ENCODE measurements at regions not wholly inside any gene's neighbourhood (a gene's known extent, or its start where the extent isn't known, plus 50 kb on each side); places are given as distances from the start of the nearest gene placed in this dataset.

GRCh38 chr6:8664700-8665099 is 229.4 kb upstream of the SLC35B3 start:
- Mint-ChIP-seq H3K27ac (no peak overlapping the region), H3K9me3 (peaks cover 7% of the 10 kb centered on the region), H3K4me1 (no peaks in the 10 kb centered on the region), H3K4me3 (no peak overlapping the region), H3K36me3 (no peaks in the 10 kb centered on the region), H3K27me3 (no peaks in the 10 kb centered on the region)
- CTCF ChIA-PET = no interaction called here
- no peak for DNase-seq

DNA sequence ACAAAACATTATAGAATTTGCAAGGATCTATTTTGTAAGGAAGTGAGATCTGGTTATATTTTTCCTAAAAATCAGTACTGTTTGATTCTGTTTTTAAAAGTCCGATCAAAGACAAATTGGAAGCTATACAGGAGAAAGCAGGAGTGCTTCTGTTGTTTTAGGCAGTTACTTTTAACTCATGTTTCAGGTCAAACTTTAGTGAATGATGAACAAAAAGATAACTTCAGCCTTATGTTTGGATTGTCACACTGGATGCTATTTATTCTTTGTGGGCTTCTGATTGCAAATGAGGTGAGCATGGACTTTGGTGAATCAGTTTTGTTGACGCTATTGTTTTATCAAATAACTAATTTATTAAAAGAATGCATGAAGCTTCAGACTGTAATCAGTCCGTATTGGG is 228.7 kb upstream of the SLC35B3 start:
- Mint-ChIP-seq H3K9me3 (peaks cover 7% of the 10 kb centered on the region), H3K4me1 (no peaks in the 10 kb centered on the region)

GRCh38 chr6:8659404-8660189 is 224.3 kb upstream of the SLC35B3 start:
- no peaks in the 10 kb centered on the region for H3K9me3 Mint-ChIP-seq
- no peak overlapping the region for H3K4me3 Mint-ChIP-seq
- no peak overlapping the region for H3K27ac Mint-ChIP-seq
- DNase-seq = no peak
- CTCF ChIA-PET = no interaction called here
- no peaks in the 10 kb centered on the region for H3K27me3 Mint-ChIP-seq
- no peaks in the 10 kb centered on the region for H3K36me3 Mint-ChIP-seq
- H3K4me1 Mint-ChIP-seq = no peaks in the 10 kb centered on the region

More for the DNA sequence above, 228.7 kb upstream of the SLC35B3 start:
- Mint-ChIP-seq H3K27ac (no peak overlapping the region), H3K4me3 (no peak overlapping the region), H3K27me3 (no peaks in the 10 kb centered on the region), H3K36me3 (no peaks in the 10 kb centered on the region)
- no peak for DNase-seq
- CTCF ChIA-PET = no interaction called here

- Mint-ChIP-seq H3K27ac (no peak overlapping the region), H3K4me3 (no peak overlapping the region), H3K4me1 (no peaks in the 10 kb centered on the region), H3K9me3 (no peaks in the 10 kb centered on the region), H3K36me3 (no peaks in the 10 kb centered on the region), H3K27me3 (no peaks in the 10 kb centered on the region)
- no peak for DNase-seq
- CTCF ChIA-PET = interaction anchor here (1.6 kb wide), 1 partner anchor 13 kb away, joined by 3 read pairs; no protein-coding TSS in a partner anchor
Observed at GRCh38 chr6:8658416-8658815, 223.1 kb upstream of the SLC35B3 start.

DNA sequence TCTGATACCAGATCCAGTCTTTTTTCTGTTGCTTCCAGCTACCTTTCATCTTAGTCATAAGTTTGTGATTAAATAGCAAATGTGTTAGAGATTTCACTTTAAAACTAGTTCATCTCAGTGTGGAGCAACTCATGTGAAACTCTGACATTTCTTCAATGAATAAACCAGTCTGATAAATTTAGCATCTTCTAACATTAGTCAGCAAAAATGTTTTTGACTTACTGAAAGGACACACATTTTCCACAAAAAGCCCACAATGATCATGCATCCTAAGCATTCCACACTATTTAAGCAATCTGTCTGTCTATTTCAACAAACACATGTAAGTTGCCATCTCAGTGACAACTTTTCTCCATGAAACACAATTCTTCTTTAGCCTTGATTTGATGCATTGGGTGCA is 222.2 kb upstream of the SLC35B3 start:
- Mint-ChIP-seq H3K27ac (no peak overlapping the region), H3K27me3 (no peaks in the 10 kb centered on the region), H3K9me3 (no peaks in the 10 kb centered on the region), H3K4me3 (no peak overlapping the region), H3K36me3 (no peaks in the 10 kb centered on the region), H3K4me1 (no peaks in the 10 kb centered on the region)
- DNase-seq = no peak
- CTCF ChIA-PET = interaction anchor here (1.6 kb wide), 1 partner anchor 12 kb away, joined by 3 read pairs; no protein-coding TSS in a partner anchor

DNA sequence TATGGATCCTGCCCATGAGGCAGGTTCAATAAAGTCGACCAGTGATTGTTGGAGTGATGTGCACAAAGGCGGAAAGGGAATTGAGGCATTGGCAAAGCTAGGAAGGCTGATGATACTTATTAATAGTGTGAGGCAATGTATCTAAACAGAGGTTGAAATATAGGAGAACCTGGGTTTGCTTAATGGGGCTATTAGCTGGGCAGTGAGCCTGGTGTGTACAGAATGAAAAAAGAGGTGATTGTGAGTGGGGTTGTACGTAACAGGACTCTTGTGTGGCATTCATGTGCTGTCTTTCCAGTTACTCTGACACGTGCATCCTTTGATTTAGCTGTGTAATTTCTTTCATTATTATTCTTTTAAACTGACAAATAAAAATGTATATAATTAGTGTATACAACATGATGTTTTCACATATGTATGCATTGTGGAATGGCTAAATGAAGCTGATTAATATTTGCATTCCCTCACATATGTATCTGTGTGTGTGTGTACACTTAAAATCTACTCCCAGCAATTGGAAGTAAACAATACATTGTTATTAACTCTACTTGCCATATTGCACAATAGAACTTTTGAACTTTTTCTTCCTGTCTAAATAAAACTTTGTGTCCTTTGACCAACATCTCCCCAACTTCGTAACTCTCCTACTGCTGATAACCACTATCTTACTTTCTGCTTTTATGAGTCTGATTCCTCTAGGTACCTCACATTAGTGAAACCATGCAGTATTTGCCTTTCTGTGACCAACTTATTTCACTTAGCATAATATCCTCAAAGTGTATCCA is 220.5 kb upstream of the SLC35B3 start:
- DNase-seq = no peak
- Mint-ChIP-seq H3K27me3 (no peaks in the 10 kb centered on the region), H3K4me3 (no peak overlapping the region), H3K27ac (no peak overlapping the region), H3K4me1 (no peaks in the 10 kb centered on the region), H3K36me3 (no peaks in the 10 kb centered on the region), H3K9me3 (no peaks in the 10 kb centered on the region)
- CTCF ChIA-PET = no interaction called here

- no peaks in the 10 kb centered on the region for H3K9me3 Mint-ChIP-seq
- no peak for DNase-seq
- no peaks in the 10 kb centered on the region for H3K27me3 Mint-ChIP-seq
- no peak overlapping the region for H3K27ac Mint-ChIP-seq
- CTCF ChIA-PET = no interaction called here
- H3K4me1 Mint-ChIP-seq = no peaks in the 10 kb centered on the region
- no peak overlapping the region for H3K4me3 Mint-ChIP-seq
- no peaks in the 10 kb centered on the region for H3K36me3 Mint-ChIP-seq
Observed at GRCh38 chr6:8652710-8653109, 217.4 kb upstream of the SLC35B3 start.

DNA sequence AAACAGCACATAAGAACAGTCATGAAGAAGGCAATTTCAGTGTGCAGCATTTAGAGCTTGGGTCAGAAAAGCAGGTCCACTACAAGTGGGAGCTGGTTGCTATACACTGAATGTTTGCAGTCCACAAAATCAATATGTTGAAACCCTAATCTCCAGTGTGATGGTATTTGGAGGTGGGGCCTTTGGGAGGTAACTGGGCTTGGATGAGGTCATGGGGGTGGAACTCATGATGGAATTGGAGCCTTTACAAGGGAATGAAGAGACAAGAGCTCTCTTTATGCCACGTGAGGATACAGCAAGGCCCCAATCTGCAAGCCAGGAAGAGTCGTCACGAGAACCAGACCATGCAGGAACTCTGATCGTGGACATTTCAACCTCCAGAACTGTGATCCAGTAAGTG is 216.7 kb upstream of the SLC35B3 start:
- Mint-ChIP-seq H3K27me3 (no peaks in the 10 kb centered on the region), H3K4me1 (no peaks in the 10 kb centered on the region), H3K36me3 (no peaks in the 10 kb centered on the region), H3K4me3 (no peak overlapping the region), H3K27ac (no peak overlapping the region), H3K9me3 (no peaks in the 10 kb centered on the region)
- DNase-seq = no peak
- CTCF ChIA-PET = no interaction called here

- H3K27me3 Mint-ChIP-seq = no peaks in the 10 kb centered on the region
- DNase-seq = no peak
- no peaks in the 10 kb centered on the region for H3K36me3 Mint-ChIP-seq
- CTCF ChIA-PET = interaction anchor here (1.2 kb wide), 1 partner anchor 12 kb away, joined by 3 read pairs; no protein-coding TSS in a partner anchor
- H3K27ac Mint-ChIP-seq = no peak overlapping the region
- H3K4me3 Mint-ChIP-seq = no peak overlapping the region
- no peaks in the 10 kb centered on the region for H3K4me1 Mint-ChIP-seq
- H3K9me3 Mint-ChIP-seq = peaks cover 24% of the 10 kb centered on the region
Observed at GRCh38 chr6:8645212-8645611, 209.9 kb upstream of the SLC35B3 start.

DNA sequence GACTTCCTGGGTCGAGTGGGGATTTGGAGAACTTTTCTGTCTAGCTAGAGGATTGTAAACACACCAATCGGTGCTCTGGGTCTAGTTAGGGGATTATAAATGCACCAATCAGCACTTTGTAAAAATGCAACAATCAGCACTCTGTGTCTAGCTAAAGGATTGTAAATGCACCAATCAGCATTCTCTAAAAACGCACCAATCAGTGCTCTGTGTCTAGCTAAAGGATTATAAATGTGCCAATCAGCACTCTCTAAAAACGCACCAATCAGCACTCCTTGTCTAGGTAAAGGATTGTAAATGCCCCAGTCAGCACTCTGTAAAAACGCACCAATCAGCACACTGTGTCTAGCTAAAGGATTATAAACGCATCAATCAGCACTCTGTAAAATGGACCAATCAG is 209.0 kb upstream of the SLC35B3 start:
- H3K36me3 Mint-ChIP-seq = no peaks in the 10 kb centered on the region
- CTCF ChIA-PET = no interaction called here
- no peak overlapping the region for H3K4me3 Mint-ChIP-seq
- H3K27me3 Mint-ChIP-seq = no peaks in the 10 kb centered on the region
- DNase-seq = no peak
- no peak overlapping the region for H3K27ac Mint-ChIP-seq
- H3K9me3 Mint-ChIP-seq = peaks cover 24% of the 10 kb centered on the region
- H3K4me1 Mint-ChIP-seq = no peaks in the 10 kb centered on the region

GRCh38 chr6:8642854-8643253 is 207.5 kb upstream of the SLC35B3 start:
- no peak for DNase-seq
- no peaks in the 10 kb centered on the region for H3K36me3 Mint-ChIP-seq
- H3K9me3 Mint-ChIP-seq = peaks cover 24% of the 10 kb centered on the region
- no peak overlapping the region for H3K4me3 Mint-ChIP-seq
- H3K4me1 Mint-ChIP-seq = no peaks in the 10 kb centered on the region
- CTCF ChIA-PET = no interaction called here
- no peak overlapping the region for H3K27ac Mint-ChIP-seq
- H3K27me3 Mint-ChIP-seq = no peaks in the 10 kb centered on the region

- Mint-ChIP-seq H3K4me3 (no peak overlapping the region), H3K27ac (no peak overlapping the region), H3K27me3 (no peaks in the 10 kb centered on the region), H3K36me3 (no peaks in the 10 kb centered on the region), H3K9me3 (peaks cover 24% of the 10 kb centered on the region), H3K4me1 (no peaks in the 10 kb centered on the region)
- no peak for DNase-seq
- CTCF ChIA-PET = no interaction called here
Observed at GRCh38 chr6:8642131-8642530, 206.8 kb upstream of the SLC35B3 start.

DNA sequence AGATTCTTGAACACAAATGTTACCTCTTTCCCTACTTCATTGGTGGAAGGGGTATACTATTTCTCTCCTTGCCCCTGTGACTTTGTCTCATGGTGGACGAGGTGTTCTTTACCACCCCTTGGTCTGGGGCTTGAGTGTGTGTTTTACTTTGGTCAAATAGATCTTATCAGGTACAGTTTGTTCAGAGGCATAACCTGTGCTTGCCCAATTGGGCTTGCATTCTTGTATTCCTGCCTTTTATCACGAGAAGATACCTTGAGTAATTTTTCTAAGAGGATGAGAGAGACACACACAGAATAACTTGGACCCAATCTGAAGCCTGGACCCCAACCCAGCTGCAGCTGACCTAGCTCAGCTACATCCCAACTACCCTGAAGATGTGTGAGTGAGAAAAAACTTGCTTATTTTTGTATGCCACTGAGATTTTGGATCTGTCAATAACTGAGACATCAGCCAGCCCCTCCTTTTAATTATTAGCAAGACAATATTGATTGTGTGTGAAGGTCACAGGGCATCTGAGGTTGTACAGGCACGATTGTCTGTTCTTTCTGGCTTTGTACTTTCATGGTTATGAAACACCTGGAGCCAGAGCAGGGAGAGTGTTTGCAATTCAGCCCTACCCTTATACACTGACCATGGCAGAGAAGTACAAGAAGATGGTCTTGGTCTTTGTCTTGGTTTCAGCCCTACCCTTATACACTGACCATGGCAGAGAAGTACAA is 204.7 kb upstream of the SLC35B3 start:
- Mint-ChIP-seq H3K4me3 (no peak overlapping the region), H3K9me3 (peaks cover 22% of the 10 kb centered on the region), H3K36me3 (no peaks in the 10 kb centered on the region), H3K27me3 (no peaks in the 10 kb centered on the region), H3K4me1 (no peaks in the 10 kb centered on the region), H3K27ac (no peak overlapping the region)
- no peak for DNase-seq
- CTCF ChIA-PET = no interaction called here

DNA sequence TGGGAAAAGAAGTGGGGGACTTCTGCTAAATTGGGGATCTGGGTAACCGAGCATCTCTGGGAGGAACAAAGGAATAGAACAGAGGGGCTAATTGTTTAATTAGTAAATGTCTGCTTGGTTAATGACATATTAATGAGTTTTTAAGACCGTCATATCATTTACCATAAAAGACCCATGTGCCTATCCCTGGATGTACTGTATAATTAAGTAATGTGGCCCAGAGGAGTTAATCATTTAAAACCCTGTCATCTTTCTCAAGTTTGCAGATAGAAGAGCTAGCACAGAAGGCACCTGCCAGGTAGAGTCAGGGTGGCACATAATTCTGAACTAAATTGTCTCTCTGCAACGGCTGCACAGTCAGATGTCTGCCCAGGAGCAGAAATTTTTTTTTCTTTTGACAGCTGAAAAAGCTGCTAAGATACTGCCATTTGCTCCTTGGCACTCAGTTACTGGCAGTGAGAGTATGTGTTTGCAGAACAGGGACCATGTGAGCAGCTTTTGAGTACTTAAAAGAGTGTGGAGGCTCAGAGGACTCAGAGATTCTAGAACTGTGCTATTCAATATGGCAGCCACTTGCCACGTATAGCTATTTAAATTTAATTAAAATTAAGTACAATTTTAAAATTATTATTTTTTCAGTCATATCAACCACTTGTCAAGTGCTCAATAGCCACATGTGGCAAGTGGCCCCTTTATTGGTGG is 202.7 kb upstream of the SLC35B3 start:
- CTCF ChIA-PET = no interaction called here
- Mint-ChIP-seq H3K36me3 (no peaks in the 10 kb centered on the region), H3K4me3 (no peak overlapping the region)

More for the DNA sequence above, 202.7 kb upstream of the SLC35B3 start:
- Mint-ChIP-seq H3K4me1 (no peaks in the 10 kb centered on the region), H3K27me3 (no peaks in the 10 kb centered on the region), H3K27ac (no peak overlapping the region), H3K9me3 (peaks cover 6% of the 10 kb centered on the region)
- DNase-seq = no peak
